ENCODE measurements at regions not wholly inside any gene's neighbourhood (a gene's known extent, or its start where the extent isn't known, plus 50 kb on each side); places are given as distances from the start of the nearest gene placed in this dataset.

DNA sequence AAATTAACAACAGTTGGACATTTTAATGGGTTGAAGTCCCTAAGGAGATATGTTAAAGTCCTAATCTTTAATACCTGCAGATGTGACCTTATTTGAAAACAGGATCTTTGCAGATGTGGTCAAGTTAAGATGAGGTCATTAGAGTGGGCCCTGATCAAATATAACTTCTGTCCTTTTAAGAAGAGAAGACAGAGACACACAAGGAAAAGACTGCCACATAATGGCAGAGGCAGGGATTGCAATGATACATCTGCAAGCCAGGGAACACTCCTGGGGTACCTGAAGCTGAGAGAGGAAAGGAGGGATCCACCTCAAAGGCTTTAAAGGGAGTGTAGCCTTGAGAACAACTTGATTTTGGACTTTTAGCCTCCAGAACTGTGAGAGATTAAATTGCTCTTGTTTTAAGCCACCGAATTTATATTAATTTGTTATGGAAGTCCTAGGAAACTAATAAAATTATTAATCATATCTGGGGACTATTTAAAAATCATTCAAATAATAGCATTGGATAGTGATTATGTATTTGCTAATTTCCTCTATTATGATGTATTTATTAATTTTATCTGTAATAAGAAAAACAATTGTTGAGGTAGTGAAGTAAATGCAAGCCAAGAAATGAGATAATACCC, 700.0 kb upstream of the PCDH15 start:
- peak; percentile 15 for DNase-seq

DNA sequence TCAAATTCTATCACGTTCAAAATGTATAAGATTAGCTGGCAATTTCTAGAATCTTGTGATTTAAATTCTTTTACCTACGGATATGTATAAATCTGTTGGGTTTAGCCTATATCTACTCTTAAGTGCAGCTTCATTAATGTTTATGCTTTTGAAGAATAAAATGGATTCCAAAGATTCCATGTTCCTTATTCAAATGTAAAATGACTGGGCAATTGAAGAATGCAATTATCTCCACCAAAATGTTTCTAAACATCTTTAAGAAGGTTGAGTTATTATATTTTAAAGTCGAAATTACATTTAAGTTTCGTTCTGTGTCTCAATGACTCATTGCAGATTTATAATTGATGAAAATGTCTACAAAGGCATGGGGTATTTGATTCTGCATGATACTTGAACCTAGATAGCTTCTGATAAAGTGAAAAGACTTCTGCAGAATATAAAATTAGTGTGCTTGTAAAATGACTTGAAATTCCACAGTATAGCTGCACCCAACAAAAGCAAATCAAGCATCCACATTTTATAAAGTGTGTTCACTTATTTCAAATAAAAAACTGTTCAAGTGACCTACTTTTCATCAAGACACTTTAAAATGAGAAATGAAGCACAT, 697.0 kb upstream of the PCDH15 start:
- DNase-seq: no peak

GRCh38 chr10:55495555-55495954, 694.5 kb upstream of the PCDH15 start:
- DNase-seq: no peak

- DNase-seq: no peak
Measured at GRCh38 chr10:55491712-55492111, 690.7 kb upstream of the PCDH15 start.

- DNase-seq: no peak
Measured at GRCh38 chr10:55485827-55486226, 684.8 kb upstream of the PCDH15 start.

GRCh38 chr10:55476129-55476528, 675.1 kb upstream of the PCDH15 start:
- DNase-seq: no peak

DNA sequence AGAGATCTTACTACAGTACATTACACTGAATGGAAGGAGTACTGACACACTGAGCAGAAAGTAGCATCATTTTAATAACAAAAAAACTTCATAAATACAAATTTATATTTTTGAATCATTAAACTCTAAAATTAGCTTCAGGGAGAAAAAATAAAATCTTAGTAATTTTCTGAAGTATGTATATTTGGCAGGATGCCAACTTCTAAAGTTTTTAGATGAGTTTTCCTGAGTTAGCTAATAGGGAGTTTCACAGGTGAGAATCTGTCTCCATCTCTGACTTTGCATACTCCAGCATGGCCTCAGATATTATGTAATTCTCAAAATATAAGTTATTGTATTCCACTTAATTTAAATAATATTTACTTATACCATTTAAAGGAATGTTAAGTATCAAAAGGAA, 673.2 kb upstream of the PCDH15 start:
- DNase-seq: no peak

- no peak for DNase-seq
Measured at GRCh38 chr10:55470840-55471239, 669.8 kb upstream of the PCDH15 start.

- DNase-seq: no peak
Measured at GRCh38 chr10:55466806-55467504, 665.9 kb upstream of the PCDH15 start.

GRCh38 chr10:55464083-55464482, 663.1 kb upstream of the PCDH15 start:
- no peak for DNase-seq

DNA sequence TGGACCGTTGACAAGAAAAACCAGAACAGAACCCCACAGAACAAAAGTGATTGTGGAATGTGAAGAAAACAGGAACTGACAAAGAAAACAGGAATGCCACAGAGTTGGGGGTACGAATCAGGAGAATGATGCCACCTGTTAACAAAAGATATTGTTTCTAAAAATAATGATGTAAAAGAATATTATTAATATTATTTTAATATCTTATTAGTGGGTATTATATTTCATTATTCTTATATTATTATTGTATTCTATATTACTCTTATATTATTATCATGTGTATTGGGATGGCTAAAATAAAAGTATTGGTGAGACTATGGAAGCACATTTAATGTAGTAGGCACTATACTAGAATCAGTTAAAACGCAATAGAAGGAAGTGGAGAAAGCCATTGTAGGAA, 659.0 kb upstream of the PCDH15 start:
- no peak for DNase-seq

DNA sequence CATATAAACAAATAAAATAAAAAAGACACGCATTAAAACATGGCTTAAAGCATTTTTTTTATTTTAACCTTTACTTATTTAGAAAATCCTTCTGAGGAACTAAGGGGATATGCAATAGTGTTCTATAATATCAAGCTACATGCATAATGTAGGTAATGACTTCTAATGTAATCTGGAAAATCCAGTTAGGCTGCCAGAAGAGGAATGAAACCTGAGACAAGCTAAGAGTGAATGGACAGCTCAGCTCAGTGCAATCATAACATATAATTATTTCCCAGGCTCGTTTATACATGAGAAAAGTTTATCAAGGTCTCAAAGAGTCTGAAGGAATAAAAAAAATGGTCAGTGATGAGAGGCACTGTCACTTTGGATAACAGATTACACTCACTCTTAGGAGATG, 649.0 kb upstream of the PCDH15 start:
- DNase-seq: peak; percentile 4

- no peak for DNase-seq
Measured at GRCh38 chr10:55446441-55447002, 645.5 kb upstream of the PCDH15 start.

DNA sequence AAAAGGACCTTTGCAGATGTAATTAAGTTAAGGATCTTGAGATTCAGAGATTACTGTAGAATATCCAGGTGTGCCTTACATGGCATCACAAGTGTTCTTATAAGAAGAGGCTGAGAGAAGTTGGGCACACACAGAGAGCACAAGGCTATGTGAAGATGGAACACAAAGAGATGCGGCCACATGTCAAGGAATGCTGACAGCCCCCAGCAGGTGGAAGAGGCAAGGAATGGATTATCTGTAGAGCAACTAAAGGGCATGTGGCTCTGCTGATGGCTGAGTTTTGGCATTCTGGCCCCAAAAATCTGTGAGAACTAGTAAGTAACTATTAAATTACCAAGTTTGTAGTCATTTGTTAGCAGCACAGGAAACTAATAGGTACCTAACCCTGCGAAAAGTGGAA, 640.7 kb upstream of the PCDH15 start:
- no peak for DNase-seq

DNA sequence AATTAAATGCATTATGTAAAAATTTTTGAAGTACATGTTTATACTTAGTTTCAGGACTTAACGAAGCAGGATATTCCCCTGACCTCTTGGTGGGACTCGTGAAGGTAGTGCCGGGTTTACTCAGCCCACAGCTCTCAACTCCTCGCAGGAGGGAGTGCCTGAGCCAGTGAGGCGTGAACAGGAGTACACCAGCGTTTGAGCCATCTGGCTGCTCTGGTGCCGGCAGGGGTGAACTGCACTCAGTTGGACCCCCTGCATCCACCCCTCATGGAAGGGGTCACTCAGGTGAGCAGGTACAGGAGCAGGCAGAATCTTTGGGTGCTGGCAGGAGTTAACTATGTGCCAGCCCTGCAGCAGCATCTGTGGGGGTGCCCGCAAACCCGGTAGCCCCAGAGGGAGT, 625.1 kb upstream of the PCDH15 start:
- DNase-seq: no peak

GRCh38 chr10:55410415-55410885, 609.4 kb upstream of the PCDH15 start:
- DNase-seq: peak; percentile 24

GRCh38 chr10:55404094-55404493, 603.1 kb upstream of the PCDH15 start:
- DNase-seq: no peak

DNA sequence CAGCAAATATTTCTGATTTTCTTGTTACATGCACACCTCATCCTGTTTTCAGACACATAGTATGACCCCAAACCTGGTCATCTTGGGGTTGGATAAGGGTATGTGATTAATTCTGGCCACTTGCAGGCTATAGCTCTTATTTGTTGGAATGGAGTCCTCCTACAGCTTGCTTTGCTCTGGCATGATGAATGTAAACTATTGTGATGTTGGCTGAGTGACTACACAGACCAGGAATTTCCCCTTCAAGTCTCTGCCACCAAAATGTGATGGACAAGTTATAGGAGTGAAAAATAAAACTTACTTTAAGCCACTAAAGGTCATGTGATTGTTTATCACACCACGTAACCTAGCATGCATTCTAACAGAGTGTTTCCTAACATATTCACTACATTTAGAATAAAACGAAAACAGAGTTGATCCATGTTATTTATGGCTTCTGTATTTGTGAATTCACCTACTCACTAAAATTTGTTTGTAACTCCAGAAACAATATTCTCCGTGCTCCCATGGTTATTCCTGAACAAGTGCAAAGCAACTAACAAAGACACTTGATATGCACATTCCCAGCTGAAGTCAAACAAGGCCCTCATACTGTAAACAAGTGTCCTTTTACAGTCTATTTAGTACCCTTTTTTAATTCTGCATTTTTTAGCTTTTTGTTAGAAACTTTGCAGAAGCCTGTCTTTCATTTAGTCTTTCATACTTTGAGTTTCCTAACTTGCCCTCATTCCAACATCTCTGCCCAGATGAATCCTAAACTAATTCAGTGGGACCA, 599.2 kb upstream of the PCDH15 start:
- DNase-seq: no peak

DNA sequence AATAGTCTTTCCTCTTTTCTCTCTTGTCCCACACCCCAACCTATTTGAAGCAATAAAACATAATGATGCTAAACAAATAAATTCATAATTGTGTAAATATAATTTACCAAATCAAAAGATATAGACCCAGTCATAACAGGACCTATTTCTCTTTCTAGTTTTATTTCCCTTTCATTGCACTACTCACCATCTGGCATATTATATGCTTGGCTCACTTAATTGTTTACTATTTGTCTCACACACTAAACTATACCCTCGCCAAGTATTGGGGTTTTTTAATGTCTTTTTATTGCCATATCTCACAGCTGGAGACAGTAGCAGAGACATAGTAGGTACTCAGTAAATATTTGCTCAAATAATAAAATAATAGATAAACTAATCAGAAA, 597.5 kb upstream of the PCDH15 start:
- DNase-seq: no peak

DNA sequence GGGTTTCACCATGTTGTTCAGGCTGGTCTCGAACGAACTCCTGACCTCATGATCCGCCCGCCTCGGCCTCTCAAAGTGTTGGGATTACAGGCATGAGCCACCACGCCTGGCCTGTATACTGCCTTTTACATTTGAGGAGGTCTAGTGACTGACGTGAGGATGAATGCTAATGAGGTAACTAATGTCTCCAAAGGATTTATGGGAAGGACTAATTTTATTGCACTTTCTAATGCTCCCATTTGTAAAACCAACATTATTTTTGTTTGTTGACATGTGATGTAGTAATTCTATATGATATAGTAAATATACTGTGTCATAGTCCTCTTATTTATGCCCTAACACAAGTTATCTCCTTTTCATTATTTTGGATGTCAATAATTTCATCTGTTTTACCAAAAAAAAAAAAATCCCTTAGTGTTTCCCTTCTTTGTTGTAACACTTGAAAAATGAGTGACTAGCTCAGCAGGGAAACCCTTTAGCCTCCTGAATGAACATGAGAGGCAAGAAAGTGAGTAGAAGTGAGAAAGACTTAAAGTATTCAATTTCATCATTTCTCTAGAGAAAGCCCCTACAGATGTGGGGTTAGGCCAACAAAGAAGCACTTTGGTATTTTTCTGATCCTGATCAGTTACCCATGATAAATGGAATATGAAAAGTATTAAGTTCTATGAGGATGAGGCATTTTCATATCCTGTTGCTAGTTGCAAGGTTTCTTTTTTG, 596.9 kb upstream of the PCDH15 start:
- no peak for DNase-seq

GRCh38 chr10:55378196-55378595, 577.2 kb upstream of the PCDH15 start:
- DNase-seq: no peak

GRCh38 chr10:55374917-55375316, 573.9 kb upstream of the PCDH15 start:
- no peak for DNase-seq

Measured in renal pelvis (tissue), 1 donor.